K562 (cell line): ENCODE measurements at regions not wholly inside any gene's neighbourhood (a gene's known extent, or its start where the extent isn't known, plus 50 kb on each side); places are given as distances from the start of the nearest gene placed in this dataset.

ENCODE experiments used
- CC2D1A ChIP-seq: fragments of 450-650 bp; IDR thresholded peaks from 2 replicates; pipeline ENCODE4 v1.6.1; 2017; ENCODE audit warnings: mild to moderate bottlenecking
- KAT7 ChIP-seq: sonication (generic); formaldehyde crosslinking; IDR thresholded peaks from 2 replicates; pipeline ENCODE4 v1.8.0; 2022; ENCODE audit warnings: missing genetic modification reagents, mild to moderate bottlenecking, borderline replicate concordance
- TAF9B ChIP-seq: fragments of 450-650 bp; IDR thresholded peaks from 2 replicates; pipeline ENCODE4 v1.6.1; 2018; ENCODE audit warnings: mild to moderate bottlenecking; ENCODE audit not compliant: partially characterized antibody
- TFE3 ChIP-seq: fragments of 450-650 bp; formaldehyde crosslinking; IDR thresholded peaks from 2 replicates; pipeline ENCODE4 v1.4.0; 2020; ENCODE audit warnings: mild to moderate bottlenecking, mixed read lengths

- TF ChIP-seq TAF9B: no peak
- TF ChIP-seq TFE3 (CRISPR knock-in tag): no peak
- TF ChIP-seq KAT7: 0 out of 2 replicates have a peak, but pooled peaks have one; percentile 21
- TF ChIP-seq CC2D1A: no peak
These were observed 67.4 kb upstream of the PIM1 start for GRCh38 chr6:37102299-37103168.
